ENCODE measurements at regions not wholly inside any gene's neighbourhood (a gene's known extent, or its start where the extent isn't known, plus 50 kb on each side); places are given as distances from the start of the nearest gene placed in this dataset.

DNA sequence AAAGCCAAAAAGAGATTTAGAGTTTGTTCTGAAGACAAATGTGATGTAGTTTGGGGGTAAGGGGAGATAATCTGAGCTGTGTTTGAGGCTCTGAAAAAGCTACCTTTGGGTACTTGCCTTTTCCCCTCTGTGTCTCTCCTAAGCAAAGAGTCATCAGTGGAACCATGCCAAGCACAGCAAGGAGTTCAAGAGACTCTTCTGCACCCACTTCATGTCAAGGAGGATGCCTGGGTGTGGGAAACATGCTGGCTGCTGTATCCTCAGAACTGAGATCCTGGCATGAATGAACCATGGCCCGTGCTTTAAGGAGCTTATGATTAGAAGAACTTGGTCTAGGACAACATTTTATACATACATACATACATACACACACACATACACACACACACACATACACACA is 142.9 kb downstream of the NOC3L start:
- no peak overlapping the region for H2AK5ac ChIP-seq (ENCODE audit: low read depth, low read length)
- H3K4ac ChIP-seq (replicated peaks; ENCODE audit: insufficient read length, low read depth, low read length), result no peak overlapping the region
- no peak overlapping the region for H4K5ac ChIP-seq (ENCODE audit: insufficient read length, low read depth, low read length)
- H2AFZ ChIP-seq (ENCODE audit: low read length), result no peak overlapping the region
- H2BK5ac ChIP-seq (ENCODE audit: low read depth, low read length), result no peak overlapping the region
- H3K27ac ChIP-seq (ENCODE audit: low read depth, low read length), result no peak overlapping the region
- WGBS, 2 experiments (ENCODE audit: extremely low coverage in 1 of 2, insufficient coverage in 1 of 2, insufficient read length in 1 of 2, insufficient replicate concordance in 2 of 2, low coverage in 1 of 2, low lambda C conversion rate in 2 of 2, missing lambda C conversion rate in 1 of 2), result 88% methylated on average over 1 of the region's 1 CpG; no CpG with 5 or more reads in 1 of the 2 experiments
- no peaks in the 10 kb centered on the region for H3K9me3 ChIP-seq (ENCODE audit: insufficient read depth in 2 of 2, low read depth in 1 of 2, low read length in 1 of 2)
- no peak overlapping the region for H3K4me3 ChIP-seq (ENCODE audit: extremely low read depth in 1 of 4, insufficient read depth in 2 of 4, low read depth in 3 of 4, low read length in 4 of 4)
- no peaks in the 10 kb centered on the region for H3K27me3 ChIP-seq (replicated peaks in 1 of 4; ENCODE audit: control insufficient read depth in 3 of 4, extremely low read depth in 1 of 4, insufficient read depth in 3 of 4, low read length in 3 of 4)
- H4K8ac ChIP-seq (ENCODE audit: extremely low read depth, insufficient read depth, low read length), result no peak overlapping the region
- H2BK15ac ChIP-seq (ENCODE audit: low read length), result no peak overlapping the region
- no peak overlapping the region for H4K91ac ChIP-seq (replicated peaks; ENCODE audit: insufficient read length, low read length)
- H3K14ac ChIP-seq (ENCODE audit: insufficient read length), result no peak overlapping the region
- H3K9ac ChIP-seq (replicated peaks in 1 of 4; ENCODE audit: extremely low read depth in 1 of 4, low read depth in 3 of 4, low read length in 3 of 4), result no peak overlapping the region
- H3K23ac ChIP-seq (ENCODE audit: insufficient read length), result no peak overlapping the region
- H2BK12ac ChIP-seq (ENCODE audit: low read depth, low read length), result no peak overlapping the region
- H3K79me1 ChIP-seq (ENCODE audit: low read depth, low read length), result no peaks in the 10 kb centered on the region
- FAIRE-seq (no peak), DNase-seq (ENCODE audit: low read depth in 1 of 2, low spot score in 2 of 2) (no peak)
- peaks cover 0 to 2% (median under 1%) of the 10 kb centered on the region in 4 experiments; a peak in 1 of 7 replicates for H3K4me1 ChIP-seq (replicated peaks in 1 of 4; ENCODE audit: control insufficient read depth in 3 of 4, insufficient read depth in 4 of 4, low read length in 3 of 4)
- no peaks in the 10 kb centered on the region for H3K79me2 ChIP-seq (ENCODE audit: control insufficient read depth in 1 of 2, insufficient read depth in 2 of 2, low read length in 2 of 2)
- no peaks in the 10 kb centered on the region for H3K36me3 ChIP-seq (ENCODE audit: control insufficient read depth in 2 of 4, insufficient read depth in 4 of 4, low read length in 3 of 4)
- H3K56ac ChIP-seq (replicated peaks; ENCODE audit: insufficient read length, low read depth, low read length), result no peak overlapping the region
- no peak overlapping the region for H2BK120ac ChIP-seq (replicated peaks; ENCODE audit: low read depth, low read length)
- no peak overlapping the region for H3K18ac ChIP-seq (ENCODE audit: extremely low read depth, low read length)
- ChIA-PET CTCF (ENCODE audit: partially characterized antibody) (interaction anchor here (0.7 to 1.4 kb wide), 3 partner anchors 13 to 303 kb away, joined by 3 to 5 read pairs (median 3); no protein-coding TSS in a partner anchor), POLR2A (ENCODE audit: partially characterized antibody) (no interaction called here)
- no peak overlapping the region for H2BK20ac ChIP-seq (ENCODE audit: low read length)
- H4K20me1 ChIP-seq (replicated peaks in 1 of 2; ENCODE audit: control insufficient read depth in 1 of 2, insufficient read depth in 2 of 2, low read length in 2 of 2), result no peaks in the 10 kb centered on the region
- no peaks in the 10 kb centered on the region; the same call in 1 of the 2 replicates for H3K23me2 ChIP-seq (ENCODE audit: low read depth, low read length)
- TF ChIP-seq CHD1 (IDR thresholded peaks at IDR 0.05; ENCODE audit: low read depth, low read length) (no peak), TCF12 (IDR thresholded peaks at IDR 0.05; ENCODE audit: low read depth, low read length) (no peak), SP4 (IDR thresholded peaks at IDR 0.05; ENCODE audit: low read length) (no peak)
- H3K4me2 ChIP-seq (ENCODE audit: insufficient read depth in 1 of 2, low read depth in 2 of 2, low read length in 2 of 2), result no peak overlapping the region

Data from H1 (cell line).